ENCODE measurements at regions not wholly inside any gene's neighbourhood (a gene's known extent, or its start where the extent isn't known, plus 50 kb on each side); places are given as distances from the start of the nearest gene placed in this dataset.

GRCh38 chr6:9085054-9085708 lies 649.8 kb upstream of the SLC35B3 start:
- Histone ChIP-seq H4K5ac (ENCODE audit: low read depth, low read length) (no peak overlapping the region), H3K79me1 (ENCODE audit: low read depth in 1 of 2, low read length in 2 of 2) (no peaks in the 10 kb centered on the region), H3K27me3 (ENCODE audit: control insufficient read depth, insufficient read depth, low read length) (no peaks in the 10 kb centered on the region), H3K14ac (replicated peaks; ENCODE audit: low read depth, low read length) (no peak overlapping the region), H3K56ac (ENCODE audit: extremely low read depth, insufficient read depth, low read length) (no peak overlapping the region), H4K91ac (ENCODE audit: insufficient read depth, low read depth, low read length) (no peak overlapping the region), H3K23ac (ENCODE audit: low read depth, low read length) (no peak overlapping the region), H2AFZ (replicated peaks; ENCODE audit: low read length, poor library complexity) (no peak overlapping the region), H2BK15ac (ENCODE audit: low read depth, low read length) (no peak overlapping the region), H3K18ac (ENCODE audit: low read depth, low read length) (no peak overlapping the region), H3K4me2 (ENCODE audit: low read depth, low read length) (no peak overlapping the region), H2BK20ac (ENCODE audit: low read depth, low read length) (no peak overlapping the region), H3K4me3 (ENCODE audit: insufficient read depth, low read depth, low read length) (no peak overlapping the region), H3K9me1 (ENCODE audit: insufficient read depth, low read length) (no peaks in the 10 kb centered on the region), H4K8ac (ENCODE audit: low read depth in 2 of 2, low read length in 2 of 2) (no peak overlapping the region), H2AK9ac (replicated peaks; ENCODE audit: low read depth, low read length, poor library complexity) (no peak overlapping the region), H2BK5ac (ENCODE audit: low read depth, low read length, poor library complexity, severe bottlenecking) (no peak overlapping the region), H2BK120ac (ENCODE audit: low read depth, low read length) (no peak overlapping the region), H4K20me1 (ENCODE audit: insufficient read depth, low read length) (no peaks in the 10 kb centered on the region), H2AK5ac (ENCODE audit: low read depth, low read length) (no peak overlapping the region), H3K4ac (ENCODE audit: low read depth, low read length) (no peak overlapping the region), H3K27ac (ENCODE audit: insufficient read depth, low read length) (no peak overlapping the region), H3K9me3 (ENCODE audit: control insufficient read depth, insufficient read depth, low read length) (no peaks in the 10 kb centered on the region), H3K4me1 (ENCODE audit: control insufficient read depth, insufficient read depth, low read length) (no peaks in the 10 kb centered on the region), H3K36me3 (ENCODE audit: control insufficient read depth, insufficient read depth, low read length) (no peaks in the 10 kb centered on the region), H3K9ac (ENCODE audit: low read depth, low read length) (no peak overlapping the region)
- intact Hi-C loops (cut with micrococcal nuclease), result no loop called here
- POLR2A ChIA-PET (ENCODE audit: unreplicated experiment), result no interaction called here
- no TSS peak for BruUV-seq (replicated peaks)
- in situ Hi-C loops (cut with MboI; ENCODE audit: low sequenced_read_pairs), result no loop called here
- WGBS, 2 experiments (ENCODE audit: extremely low coverage in 2 of 2, insufficient read length in 1 of 2), result no CpG with 5 or more reads among the region's 3 CpGs
- ATAC-seq (ENCODE audit: low read depth) (no peak), DNase-seq (no peak)
- no peak for TF ChIP-seq BHLHE40 (IDR thresholded peaks at IDR 0.05; ENCODE audit: low read depth, low read length)
- TF ChIP-seq CHD1 (IDR thresholded peaks at IDR 0.05; ENCODE audit: low read depth, low read length), result no peak
- TF ChIP-seq NFE2L2 (IDR thresholded peaks at IDR 0.05; ENCODE audit: low read depth, low read length), result no peak
- TF ChIP-seq ELK1 (IDR thresholded peaks at IDR 0.05; ENCODE audit: borderline replicate concordance, low read depth, low read length), result no peak
- TF ChIP-seq CTCF (conservative IDR thresholded peaks at IDR 0.05; ENCODE audit: low read depth, low read length), result no peak
- TF ChIP-seq RCOR1 (IDR thresholded peaks at IDR 0.05; ENCODE audit: insufficient replicate concordance, low read length), result no peak
- TF ChIP-seq SMC3 (IDR thresholded peaks at IDR 0.05; ENCODE audit: low read depth, low read length), result no peak
- no peak for TF ChIP-seq MAZ (IDR thresholded peaks at IDR 0.05; ENCODE audit: borderline replicate concordance, low read depth, low read length)
- TF ChIP-seq POLR2A (IDR thresholded peaks at IDR 0.05; ENCODE audit: low read depth, low read length), result no peak
- no peak for TF ChIP-seq CEBPB (IDR thresholded peaks at IDR 0.05; ENCODE audit: low read depth, low read length)
- dilution Hi-C loops (cut with HindIII; ENCODE audit: low sequenced_read_pairs, unreplicated experiment), result no loop called here
- CTCF ChIA-PET, result no interaction called here
